ENCODE measurements at regions not wholly inside any gene's neighbourhood (a gene's known extent, or its start where the extent isn't known, plus 50 kb on each side); places are given as distances from the start of the nearest gene placed in this dataset.
"Not testable (repeated sequence)": the region's sequence is repeated elsewhere in the genome, so short reads cannot be mapped to it uniquely, and the experiment has no call there.

DNA sequence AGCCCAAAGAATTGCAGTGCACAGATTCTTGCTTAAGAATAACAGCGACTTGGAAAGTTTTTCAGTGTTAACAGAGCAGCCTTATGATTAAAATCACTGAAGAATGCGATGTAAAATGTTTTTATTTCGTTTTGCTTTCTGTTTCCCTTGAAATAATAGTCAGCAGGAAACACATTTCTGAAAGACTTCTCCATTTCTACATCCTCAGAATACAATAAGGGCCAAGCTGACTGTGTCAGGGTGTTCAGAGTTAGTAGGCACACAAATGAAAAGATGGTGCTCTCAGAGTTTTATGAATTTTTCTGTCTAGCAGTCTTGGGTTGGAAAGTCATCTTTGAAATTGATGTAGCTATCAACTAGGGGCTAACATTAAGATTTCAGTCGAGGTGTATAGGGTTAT is 582.9 kb upstream of the RBFOX1 start:
- Histone ChIP-seq H3K79me2 (ENCODE audit: insufficient read depth, low read length) (no peaks in the 10 kb centered on the region), H2AFZ (ENCODE audit: low read depth, low read length, poor library complexity, severe bottlenecking) (no peak overlapping the region), H4K20me1 (ENCODE audit: insufficient read depth) (no peaks in the 10 kb centered on the region), H3K4me1 (ENCODE audit: control insufficient read depth in 1 of 2, insufficient read depth in 2 of 2, low read length in 2 of 2) (no peaks in the 10 kb centered on the region), H3K9ac (ENCODE audit: low read length) (no peak overlapping the region), H3K9me2 (ENCODE audit: insufficient read depth) (no peaks in the 10 kb centered on the region), H3K27me3 (ENCODE audit: insufficient read depth, low read length) (no peaks in the 10 kb centered on the region), H3K27ac (ENCODE audit: low read depth, low read length) (no peak overlapping the region), H3K9me3 (ENCODE audit: control insufficient read depth in 1 of 2, insufficient read depth in 1 of 2, low read depth in 1 of 2, low read length in 2 of 2) (no peaks in the 10 kb centered on the region), H3K4me3 (replicated peaks in 1 of 2; ENCODE audit: low read depth in 1 of 2, low read length in 2 of 2) (no peak overlapping the region), H3K36me3 (ENCODE audit: control insufficient read depth in 1 of 2, insufficient read depth in 2 of 2, low read length in 2 of 2) (no peaks in the 10 kb centered on the region), H3K4me2 (ENCODE audit: low read length) (no peak overlapping the region)
- CTCF ChIA-PET: no interaction called here
- BruUV-seq (replicated peaks): no TSS peak
- POLR2A ChIA-PET: no interaction called here
- TF ChIP-seq FOSL1 (IDR thresholded peaks at IDR 0.05; ENCODE audit: low read depth): no peak
- no peak for TF ChIP-seq SRF (IDR thresholded peaks at IDR 0.05; ENCODE audit: low read depth)
- TF ChIP-seq POLR2AphosphoS5 (IDR thresholded peaks at IDR 0.05; ENCODE audit: low read depth, low read length): no peak
- TF ChIP-seq JUND (IDR thresholded peaks at IDR 0.05): no peak
- TF ChIP-seq ELF1 (IDR thresholded peaks at IDR 0.05; ENCODE audit: borderline replicate concordance, low read depth): no peak
- no peak for TF ChIP-seq SP1 (IDR thresholded peaks at IDR 0.05; ENCODE audit: low read depth)
- TF ChIP-seq, protein P1, sequence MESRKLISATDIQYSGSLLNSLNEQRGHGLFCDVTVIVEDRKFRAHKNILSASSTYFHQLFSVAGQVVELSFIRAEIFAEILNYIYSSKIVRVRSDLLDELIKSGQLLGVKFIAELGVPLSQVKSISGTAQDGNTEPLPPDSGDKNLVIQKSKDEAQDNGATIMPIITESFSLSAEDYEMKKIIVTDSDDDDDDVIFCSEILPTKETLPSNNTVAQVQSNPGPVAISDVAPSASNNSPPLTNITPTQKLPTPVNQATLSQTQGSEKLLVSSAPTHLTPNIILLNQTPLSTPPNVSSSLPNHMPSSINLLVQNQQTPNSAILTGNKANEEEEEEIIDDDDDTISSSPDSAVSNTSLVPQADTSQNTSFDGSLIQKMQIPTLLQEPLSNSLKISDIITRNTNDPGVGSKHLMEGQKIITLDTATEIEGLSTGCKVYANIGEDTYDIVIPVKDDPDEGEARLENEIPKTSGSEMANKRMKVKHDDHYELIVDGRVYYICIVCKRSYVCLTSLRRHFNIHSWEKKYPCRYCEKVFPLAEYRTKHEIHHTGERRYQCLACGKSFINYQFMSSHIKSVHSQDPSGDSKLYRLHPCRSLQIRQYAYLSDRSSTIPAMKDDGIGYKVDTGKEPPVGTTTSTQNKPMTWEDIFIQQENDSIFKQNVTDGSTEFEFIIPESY (IDR thresholded peaks at IDR 0.05; ENCODE audit: extremely low read depth, insufficient replicate concordance, low read length): no peak
- TF ChIP-seq SIN3A (IDR thresholded peaks at IDR 0.05; ENCODE audit: low read depth): no peak
- no peak for TF ChIP-seq YY1 (IDR thresholded peaks at IDR 0.05; ENCODE audit: extremely low read depth, insufficient replicate concordance, low read depth, low read length)
- TF ChIP-seq CBX3 (IDR thresholded peaks at IDR 0.05; ENCODE audit: low read depth): no peak
- TF ChIP-seq EGR1 (IDR thresholded peaks at IDR 0.05; ENCODE audit: low read depth): no peak
- no peak for TF ChIP-seq POLR2A (IDR thresholded peaks at IDR 0.05; ENCODE audit: borderline replicate concordance, extremely low read depth, insufficient read depth, insufficient read length)
- no peak for TF ChIP-seq ZFX (IDR thresholded peaks at IDR 0.05)
- no peak for TF ChIP-seq CEBPB (IDR thresholded peaks at IDR 0.05; ENCODE audit: low read depth)
- TF ChIP-seq, protein P2, sequence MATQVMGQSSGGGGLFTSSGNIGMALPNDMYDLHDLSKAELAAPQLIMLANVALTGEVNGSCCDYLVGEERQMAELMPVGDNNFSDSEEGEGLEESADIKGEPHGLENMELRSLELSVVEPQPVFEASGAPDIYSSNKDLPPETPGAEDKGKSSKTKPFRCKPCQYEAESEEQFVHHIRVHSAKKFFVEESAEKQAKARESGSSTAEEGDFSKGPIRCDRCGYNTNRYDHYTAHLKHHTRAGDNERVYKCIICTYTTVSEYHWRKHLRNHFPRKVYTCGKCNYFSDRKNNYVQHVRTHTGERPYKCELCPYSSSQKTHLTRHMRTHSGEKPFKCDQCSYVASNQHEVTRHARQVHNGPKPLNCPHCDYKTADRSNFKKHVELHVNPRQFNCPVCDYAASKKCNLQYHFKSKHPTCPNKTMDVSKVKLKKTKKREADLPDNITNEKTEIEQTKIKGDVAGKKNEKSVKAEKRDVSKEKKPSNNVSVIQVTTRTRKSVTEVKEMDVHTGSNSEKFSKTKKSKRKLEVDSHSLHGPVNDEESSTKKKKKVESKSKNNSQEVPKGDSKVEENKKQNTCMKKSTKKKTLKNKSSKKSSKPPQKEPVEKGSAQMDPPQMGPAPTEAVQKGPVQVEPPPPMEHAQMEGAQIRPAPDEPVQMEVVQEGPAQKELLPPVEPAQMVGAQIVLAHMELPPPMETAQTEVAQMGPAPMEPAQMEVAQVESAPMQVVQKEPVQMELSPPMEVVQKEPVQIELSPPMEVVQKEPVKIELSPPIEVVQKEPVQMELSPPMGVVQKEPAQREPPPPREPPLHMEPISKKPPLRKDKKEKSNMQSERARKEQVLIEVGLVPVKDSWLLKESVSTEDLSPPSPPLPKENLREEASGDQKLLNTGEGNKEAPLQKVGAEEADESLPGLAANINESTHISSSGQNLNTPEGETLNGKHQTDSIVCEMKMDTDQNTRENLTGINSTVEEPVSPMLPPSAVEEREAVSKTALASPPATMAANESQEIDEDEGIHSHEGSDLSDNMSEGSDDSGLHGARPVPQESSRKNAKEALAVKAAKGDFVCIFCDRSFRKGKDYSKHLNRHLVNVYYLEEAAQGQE (IDR thresholded peaks at IDR 0.05; ENCODE audit: low read depth): no peak
- no peak for TF ChIP-seq EZH2 (IDR thresholded peaks at IDR 0.05)
- TF ChIP-seq, protein P3, sequence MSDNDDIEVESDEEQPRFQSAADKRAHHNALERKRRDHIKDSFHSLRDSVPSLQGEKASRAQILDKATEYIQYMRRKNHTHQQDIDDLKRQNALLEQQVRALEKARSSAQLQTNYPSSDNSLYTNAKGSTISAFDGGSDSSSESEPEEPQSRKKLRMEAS (IDR thresholded peaks at IDR 0.05): no peak
- no peak for TF ChIP-seq EZH2phosphoT487 (IDR thresholded peaks at IDR 0.05; ENCODE audit: borderline replicate concordance)
- TF ChIP-seq RAD21 (IDR thresholded peaks at IDR 0.05; ENCODE audit: low read depth): no peak
- TF ChIP-seq, protein P4, sequence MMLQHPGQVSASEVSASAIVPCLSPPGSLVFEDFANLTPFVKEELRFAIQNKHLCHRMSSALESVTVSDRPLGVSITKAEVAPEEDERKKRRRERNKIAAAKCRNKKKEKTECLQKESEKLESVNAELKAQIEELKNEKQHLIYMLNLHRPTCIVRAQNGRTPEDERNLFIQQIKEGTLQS (IDR thresholded peaks at IDR 0.05): no peak
- ATAC-seq (no peak), DNase-seq (ENCODE audit: low read depth, low spot score) (no peak)
- intact Hi-C loops (cut with micrococcal nuclease): no loop called here
- RAD21 ChIA-PET (ENCODE audit: low non-redundant PET in 1 of 2, low total read pairs in 2 of 2, uncharacterized antibody in 2 of 2, unreplicated experiment in 2 of 2): no interaction called here

DNA sequence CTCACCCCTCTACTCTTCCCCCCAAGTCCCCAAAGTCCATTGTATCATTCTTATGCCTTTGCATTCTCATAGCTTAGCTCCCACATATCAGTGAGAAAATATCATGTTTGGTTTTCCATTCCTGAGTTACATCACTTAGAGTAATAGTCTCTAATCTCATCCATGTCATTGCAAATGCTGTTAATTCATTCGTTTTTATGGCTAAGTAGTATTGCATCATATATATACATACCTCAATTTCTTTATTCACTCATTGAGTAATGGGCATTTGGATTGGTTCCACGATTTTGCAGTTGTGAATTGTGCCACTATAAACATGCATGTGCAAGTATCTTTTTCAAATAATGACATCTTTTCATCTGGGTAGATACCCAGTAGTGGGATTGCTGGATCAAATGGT is 596.3 kb upstream of the RBFOX1 start:
- RAD21 ChIA-PET (ENCODE audit: low non-redundant PET in 1 of 2, low total read pairs in 2 of 2, uncharacterized antibody in 2 of 2, unreplicated experiment in 2 of 2); CTCF ChIA-PET; H3K27ac ChIP-seq (ENCODE audit: low read depth, low read length); H4K20me1 ChIP-seq (ENCODE audit: insufficient read depth); BruUV-seq (replicated peaks); DNase-seq (ENCODE audit: low read depth, low spot score); ATAC-seq; H3K9me3 ChIP-seq (ENCODE audit: control insufficient read depth in 1 of 2, insufficient read depth in 1 of 2, low read depth in 1 of 2, low read length in 2 of 2); H3K9me2 ChIP-seq (ENCODE audit: insufficient read depth); H3K4me2 ChIP-seq (ENCODE audit: low read length); H3K36me3 ChIP-seq (ENCODE audit: control insufficient read depth in 1 of 2, insufficient read depth in 2 of 2, low read length in 2 of 2); intact Hi-C loops (cut with micrococcal nuclease); H3K79me2 ChIP-seq (ENCODE audit: insufficient read depth, low read length); H3K4me3 ChIP-seq (replicated peaks in 1 of 2; ENCODE audit: low read depth in 1 of 2, low read length in 2 of 2); H3K4me1 ChIP-seq (ENCODE audit: control insufficient read depth in 1 of 2, insufficient read depth in 2 of 2, low read length in 2 of 2); POLR2A ChIA-PET; H3K27me3 ChIP-seq (ENCODE audit: insufficient read depth, low read length); H2AFZ ChIP-seq (ENCODE audit: low read depth, low read length, poor library complexity, severe bottlenecking); H3K9ac ChIP-seq (ENCODE audit: low read length): not testable (repeated sequence)
